ENCODE measurements at regions not wholly inside any gene's neighbourhood (a gene's known extent, or its start where the extent isn't known, plus 50 kb on each side); places are given as distances from the start of the nearest gene placed in this dataset.
"Not testable (repeated sequence)": the region's sequence is repeated elsewhere in the genome, so short reads cannot be mapped to it uniquely, and the experiment has no call there.

DNA sequence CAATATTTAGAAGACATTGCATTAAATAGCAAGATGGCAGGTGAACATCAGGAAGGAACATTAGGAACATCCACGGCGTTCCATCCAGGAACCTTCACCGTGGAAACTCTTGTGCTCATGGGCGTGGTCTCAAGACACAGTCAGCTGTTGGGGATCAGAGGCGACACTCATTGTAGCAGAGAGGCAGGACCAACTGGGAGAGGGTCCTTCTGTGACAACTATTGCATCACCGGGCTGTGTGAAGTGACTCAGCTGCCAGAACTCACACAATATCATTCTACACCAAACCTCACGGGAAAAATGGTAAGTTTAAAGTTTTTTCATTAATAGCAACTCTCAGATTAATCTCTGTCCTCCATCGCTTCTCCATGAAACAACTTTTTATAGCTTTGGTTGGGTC is 334.8 kb upstream of the SULF2 start:
- Histone ChIP-seq H2BK120ac (ENCODE audit: insufficient read depth, low read length, poor library complexity) (no peak overlapping the region), H4K8ac (ENCODE audit: low read depth, low read length) (no peak overlapping the region), H3K27ac (ENCODE audit: low read depth, low read length) (no peak overlapping the region), H3K9ac (ENCODE audit: low read length) (no peak overlapping the region), H3K18ac (ENCODE audit: low read length) (no peak overlapping the region), H2AFZ (ENCODE audit: insufficient read depth, low read length, poor library complexity) (no peak overlapping the region), H2AK5ac (ENCODE audit: low read length) (no peak overlapping the region), H3K4me3 (ENCODE audit: low read depth, low read length) (no peak overlapping the region), H3K4ac (ENCODE audit: low read depth, low read length) (no peak overlapping the region), H3K27me3 (ENCODE audit: insufficient read depth, low read length) (no peaks in the 10 kb centered on the region), H2BK5ac (ENCODE audit: low read depth, low read length, poor library complexity) (no peak overlapping the region), H3K36me3 (ENCODE audit: control insufficient read depth in 1 of 2, insufficient read depth in 2 of 2, low read length in 2 of 2) (no peaks in the 10 kb centered on the region), H3K4me1 (ENCODE audit: control insufficient read depth in 1 of 2, insufficient read depth in 2 of 2, low read length in 2 of 2) (no peaks in the 10 kb centered on the region), H3K79me1 (ENCODE audit: low read length) (no peaks in the 10 kb centered on the region), H3K79me2 (ENCODE audit: control insufficient read depth, insufficient read depth, low read length, poor library complexity) (no peaks in the 10 kb centered on the region), H4K12ac (ENCODE audit: low read depth, low read length) (no peak overlapping the region), H3K14ac (ENCODE audit: low read length) (no peak overlapping the region), H4K91ac (ENCODE audit: low read depth, low read length) (no peak overlapping the region), H3K23ac (ENCODE audit: low read length) (no peak overlapping the region), H2BK12ac (ENCODE audit: low read length) (no peak overlapping the region), H3K9me3 (ENCODE audit: insufficient read depth, low read depth, low read length) (peaks cover 3% of the 10 kb centered on the region), H3K4me2 (ENCODE audit: low read length) (no peak overlapping the region)
- WGBS (ENCODE audit: extremely low coverage, insufficient coverage, insufficient read length), result no CpG with 5 or more reads among the region's 8 CpGs
- no peak for DNase-seq

DNA sequence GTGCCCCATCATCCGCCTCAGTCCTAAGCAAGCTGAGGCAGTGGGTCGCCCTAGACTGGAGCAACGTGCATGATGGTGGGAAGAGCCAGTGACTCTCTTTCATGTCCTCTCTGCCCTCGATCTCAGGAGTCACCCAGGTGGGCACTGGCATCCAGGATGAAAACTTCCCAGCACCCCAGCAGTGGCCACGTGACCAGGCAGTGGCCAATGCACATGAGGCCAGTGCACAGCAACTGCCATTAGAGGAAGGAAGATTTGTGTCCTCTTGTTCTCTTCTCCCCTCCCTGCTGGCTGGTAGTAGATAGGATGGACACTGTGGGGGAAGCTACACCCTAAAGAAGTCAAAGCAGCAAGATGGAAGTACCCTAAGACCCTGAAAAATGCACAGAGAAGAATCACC is 334.1 kb upstream of the SULF2 start:
- H3K27me3 ChIP-seq (ENCODE audit: insufficient read depth, low read length); H3K4me3 ChIP-seq (ENCODE audit: low read depth, low read length); H3K36me3 ChIP-seq (ENCODE audit: control insufficient read depth in 1 of 2, insufficient read depth in 2 of 2, low read length in 2 of 2); H3K4me2 ChIP-seq (ENCODE audit: low read length); DNase-seq; H3K14ac ChIP-seq (ENCODE audit: low read length); H2AK5ac ChIP-seq (ENCODE audit: low read length); H3K27ac ChIP-seq (ENCODE audit: low read depth, low read length); H3K4me1 ChIP-seq (ENCODE audit: control insufficient read depth in 1 of 2, insufficient read depth in 2 of 2, low read length in 2 of 2); H4K12ac ChIP-seq (ENCODE audit: low read depth, low read length); H3K9ac ChIP-seq (ENCODE audit: low read length); H2BK5ac ChIP-seq (ENCODE audit: low read depth, low read length, poor library complexity); H3K18ac ChIP-seq (ENCODE audit: low read length); H3K4ac ChIP-seq (ENCODE audit: low read depth, low read length); H3K23ac ChIP-seq (ENCODE audit: low read length); H2BK120ac ChIP-seq (ENCODE audit: insufficient read depth, low read length, poor library complexity); H4K91ac ChIP-seq (ENCODE audit: low read depth, low read length); H2AFZ ChIP-seq (ENCODE audit: insufficient read depth, low read length, poor library complexity); H3K79me2 ChIP-seq (ENCODE audit: control insufficient read depth, insufficient read depth, low read length, poor library complexity); H2BK12ac ChIP-seq (ENCODE audit: low read length); H3K79me1 ChIP-seq (ENCODE audit: low read length); H4K8ac ChIP-seq (ENCODE audit: low read depth, low read length); H3K9me3 ChIP-seq (ENCODE audit: insufficient read depth, low read depth, low read length): not testable (repeated sequence)
- WGBS (ENCODE audit: extremely low coverage, insufficient coverage, insufficient read length), result no CpG with 5 or more reads among the region's 5 CpGs

DNA sequence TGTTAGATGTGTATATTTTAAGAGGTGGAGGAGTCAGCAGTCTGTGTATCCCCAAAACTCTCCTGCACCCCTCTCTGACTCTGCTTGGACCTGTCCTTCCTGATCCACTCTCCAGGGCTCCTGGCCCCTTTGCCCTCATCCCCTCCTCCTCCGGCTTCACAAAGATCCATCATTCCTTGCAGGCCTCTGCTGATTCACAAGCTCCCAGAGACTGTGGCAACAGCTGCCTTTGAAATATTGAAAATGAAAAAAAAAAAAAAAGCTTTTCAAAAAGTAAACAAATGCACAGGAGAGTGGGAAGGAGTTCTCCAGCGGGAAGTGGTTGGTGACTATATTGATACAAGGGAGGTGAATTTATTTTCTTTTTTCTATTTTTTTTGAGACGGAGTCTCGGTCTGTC is 330.2 kb upstream of the SULF2 start:
- Histone ChIP-seq H2AK5ac (ENCODE audit: low read length) (no peak overlapping the region), H3K27me3 (ENCODE audit: insufficient read depth, low read length) (no peaks in the 10 kb centered on the region), H3K9me3 (ENCODE audit: insufficient read depth, low read depth, low read length) (no peaks in the 10 kb centered on the region), H2BK5ac (ENCODE audit: low read depth, low read length, poor library complexity) (no peak overlapping the region), H2BK12ac (ENCODE audit: low read length) (no peak overlapping the region), H2BK120ac (ENCODE audit: insufficient read depth, low read length, poor library complexity) (no peak overlapping the region), H4K12ac (ENCODE audit: low read depth, low read length) (no peak overlapping the region), H4K91ac (ENCODE audit: low read depth, low read length) (no peak overlapping the region), H2AFZ (ENCODE audit: insufficient read depth, low read length, poor library complexity) (no peak overlapping the region), H3K18ac (ENCODE audit: low read length) (no peak overlapping the region), H3K79me1 (ENCODE audit: low read length) (no peaks in the 10 kb centered on the region), H3K79me2 (ENCODE audit: control insufficient read depth, insufficient read depth, low read length, poor library complexity) (no peaks in the 10 kb centered on the region), H3K27ac (ENCODE audit: low read depth, low read length) (no peak overlapping the region), H3K9ac (ENCODE audit: low read length) (no peak overlapping the region), H3K4me3 (ENCODE audit: low read depth, low read length) (no peak overlapping the region), H3K36me3 (ENCODE audit: control insufficient read depth in 1 of 2, insufficient read depth in 2 of 2, low read length in 2 of 2) (no peaks in the 10 kb centered on the region), H3K4me2 (ENCODE audit: low read length) (no peak overlapping the region), H4K8ac (ENCODE audit: low read depth, low read length) (no peak overlapping the region), H3K23ac (ENCODE audit: low read length) (no peak overlapping the region), H3K14ac (ENCODE audit: low read length) (no peak overlapping the region), H3K4ac (ENCODE audit: low read depth, low read length) (no peak overlapping the region), H3K4me1 (ENCODE audit: control insufficient read depth in 1 of 2, insufficient read depth in 2 of 2, low read length in 2 of 2) (no peaks in the 10 kb centered on the region)
- no CpG with 5 or more reads among the region's 4 CpGs for WGBS (ENCODE audit: extremely low coverage, insufficient coverage, insufficient read length)
- no peak for DNase-seq

DNA sequence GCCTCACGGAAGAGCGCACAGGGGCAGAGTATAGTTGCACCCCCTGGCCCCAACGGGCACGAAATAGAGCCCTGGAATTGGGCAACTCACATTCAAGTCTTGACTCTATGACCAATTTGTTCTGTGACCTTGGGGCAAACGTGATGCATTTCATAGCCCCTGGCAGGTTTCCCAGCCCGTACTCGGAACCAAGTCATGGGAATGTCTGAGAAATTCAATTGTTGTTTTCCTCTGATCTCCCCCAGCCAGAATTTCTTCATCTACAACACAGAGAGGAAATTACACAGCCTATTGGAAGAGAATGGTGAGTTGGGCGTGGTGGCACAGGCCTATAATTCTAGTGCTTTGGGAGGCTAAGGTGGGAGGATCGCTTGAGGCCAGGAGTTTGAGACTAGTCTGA is 322.3 kb upstream of the SULF2 start:
- Histone ChIP-seq H4K8ac (ENCODE audit: low read depth, low read length) (no peak overlapping the region), H2BK5ac (ENCODE audit: low read depth, low read length, poor library complexity) (no peak overlapping the region), H3K36me3 (ENCODE audit: control insufficient read depth in 1 of 2, insufficient read depth in 2 of 2, low read length in 2 of 2) (no peaks in the 10 kb centered on the region), H3K9ac (ENCODE audit: low read length) (no peak overlapping the region), H3K9me3 (ENCODE audit: insufficient read depth, low read depth, low read length) (peaks cover 7% of the 10 kb centered on the region), H3K23ac (ENCODE audit: low read length) (no peak overlapping the region), H4K12ac (ENCODE audit: low read depth, low read length) (no peak overlapping the region), H2BK120ac (ENCODE audit: insufficient read depth, low read length, poor library complexity) (no peak overlapping the region), H3K4ac (ENCODE audit: low read depth, low read length) (no peak overlapping the region), H2AFZ (ENCODE audit: insufficient read depth, low read length, poor library complexity) (no peak overlapping the region), H3K79me2 (ENCODE audit: control insufficient read depth, insufficient read depth, low read length, poor library complexity) (no peaks in the 10 kb centered on the region), H3K79me1 (ENCODE audit: low read length) (no peaks in the 10 kb centered on the region), H4K91ac (ENCODE audit: low read depth, low read length) (no peak overlapping the region), H3K18ac (ENCODE audit: low read length) (no peak overlapping the region), H2AK5ac (ENCODE audit: low read length) (no peak overlapping the region), H2BK12ac (ENCODE audit: low read length) (no peak overlapping the region), H3K4me3 (ENCODE audit: low read depth, low read length) (no peak overlapping the region), H3K4me1 (ENCODE audit: control insufficient read depth in 1 of 2, insufficient read depth in 2 of 2, low read length in 2 of 2) (no peaks in the 10 kb centered on the region), H3K4me2 (ENCODE audit: low read length) (no peak overlapping the region), H3K14ac (ENCODE audit: low read length) (no peak overlapping the region), H3K27me3 (ENCODE audit: insufficient read depth, low read length) (no peaks in the 10 kb centered on the region), H3K27ac (ENCODE audit: low read depth, low read length) (no peak overlapping the region)
- no CpG with 5 or more reads among the region's 9 CpGs for WGBS (ENCODE audit: extremely low coverage, insufficient coverage, insufficient read length)
- peak in 1 of 2 donors; percentile 20 for DNase-seq
